Keratinocyte (primary cell): ENCODE measurements at regions not wholly inside any gene's neighbourhood (a gene's known extent, or its start where the extent isn't known, plus 50 kb on each side); places are given as distances from the start of the nearest gene placed in this dataset.

ENCODE experiments used
- DNase-seq: peaks from one replicate; pipeline ENCODE4 v3.0.0-alpha.2; 2011; ENCODE audit warnings: low read depth, missing footprints, low spot score
- FAIRE-seq: peaks from 2 replicates; lab custom pipeline; 2011; peaks lifted over from hg19 to GRCh38; lab: Jason Lieb, UNC
- H2AFZ ChIP-seq: 2 replicates; pipeline ENCODE4 v1.6.0; 2012; ENCODE audit warnings: low read length, control low read depth, inconsistent platforms; ENCODE audit not compliant: control insufficient read depth
- H3K27ac ChIP-seq: 2 replicates; pipeline ENCODE4 v1.5.1; 2011; ENCODE audit warnings: low read length; ENCODE audit not compliant: control insufficient read depth, insufficient read depth
- H3K27me3 ChIP-seq: 3 replicates; pipeline ENCODE4 v1.6.0; 2011; ENCODE audit warnings: low read length; ENCODE audit not compliant: control insufficient read depth, insufficient read depth; ENCODE audit errors: extremely low read depth
- H3K36me3 ChIP-seq, 2 experiments: 2 replicates in 1 of 2; 3 replicates in 1 of 2; pipeline ENCODE4 v1.5.1; 2011; ENCODE audit warnings: low read length in 2 of 2, mild to moderate bottlenecking in 1 of 2; ENCODE audit not compliant: control insufficient read depth in 2 of 2, insufficient read depth in 2 of 2; ENCODE audit errors: extremely low read depth in 1 of 2
- H3K4me1 ChIP-seq: 3 replicates; pipeline ENCODE4 v1.5.1; 2011; ENCODE audit warnings: low read length; ENCODE audit not compliant: control insufficient read depth, insufficient read depth; ENCODE audit errors: extremely low read depth
- H3K4me2 ChIP-seq: 3 replicates; pipeline ENCODE4 v1.6.0; 2011; ENCODE audit warnings: low read depth, low read length; ENCODE audit not compliant: control insufficient read depth, insufficient read depth; ENCODE audit errors: extremely low read depth
- H3K4me3 ChIP-seq, 3 experiments: fragments of 200-600 bp in 1 of 3; sonication (generic) in 1 of 3; 2 replicates in 2 of 3; 3 replicates in 1 of 3; pipeline ENCODE4 v1.5.1; 2011 to 2016; ENCODE audit warnings: low read length in 3 of 3, mild to moderate bottlenecking in 3 of 3, control low read depth in 2 of 3, inconsistent platforms in 1 of 3, low read depth in 1 of 3, mixed read lengths in 1 of 3, mixed run types in 1 of 3, moderate library complexity in 1 of 3; ENCODE audit not compliant: control insufficient read depth in 2 of 3, insufficient read depth in 2 of 3; ENCODE audit errors: extremely low read depth in 1 of 3
- H3K79me2 ChIP-seq: 2 replicates; pipeline ENCODE4 v1.6.0; 2012; ENCODE audit warnings: low read length; ENCODE audit not compliant: control insufficient read depth, insufficient read depth
- H3K9ac ChIP-seq: 3 replicates; pipeline ENCODE4 v1.6.0; 2011; ENCODE audit warnings: low read length; ENCODE audit not compliant: control insufficient read depth, insufficient read depth; ENCODE audit errors: extremely low read depth
- H3K9me1 ChIP-seq: 3 replicates; pipeline ENCODE4 v1.6.0; 2011; ENCODE audit warnings: low read length; ENCODE audit not compliant: control insufficient read depth, insufficient read depth; ENCODE audit errors: extremely low read depth
- H3K9me3 ChIP-seq: 2 replicates; pipeline ENCODE4 v1.5.1; 2012; ENCODE audit warnings: low read depth, low read length; ENCODE audit not compliant: control insufficient read depth
- H4K20me1 ChIP-seq: 3 replicates; pipeline ENCODE4 v1.6.0; 2011; ENCODE audit warnings: low read length; ENCODE audit not compliant: control insufficient read depth, insufficient read depth; ENCODE audit errors: extremely low read depth
- EZH2 ChIP-seq: IDR thresholded peaks from one replicate; pipeline ENCODE4 v1.6.1; 2012; ENCODE audit warnings: inconsistent platforms, mild to moderate bottlenecking, low read length, moderate library complexity
- dilution Hi-C: fragments of 300-500 bp; cut with MboI; formaldehyde crosslinking; loops from one replicate; pipeline ENCODE4 v1.7.0; 2020; ENCODE audit warnings: low sequenced_read_pairs; ENCODE audit not compliant: extremely low pct_ligation_motif_present
- TF ChIP-seq, protein P1 (sequence below), 3 experiments: IDR thresholded peaks in 1 of 3; conservative IDR thresholded peaks in 1 of 3; optimal IDR thresholded peaks in 1 of 3; 2 replicates in 2 of 3; 3 replicates in 1 of 3; pipeline versions ENCODE3 to v1.5.1; 2011; ENCODE audit warnings: low read length in 3 of 3, mild to moderate bottlenecking in 3 of 3, moderate library complexity in 2 of 3, control low read depth in 1 of 3, inconsistent platforms in 1 of 3; ENCODE audit not compliant: insufficient read depth in 2 of 3; ENCODE audit errors: extremely low read depth in 1 of 3

- Histone ChIP-seq H3K79me2 (no peaks in the 10 kb centered on the region), H3K4me2 (no peak overlapping the region), H3K27ac (no peak overlapping the region), H3K27me3 (no peaks in the 10 kb centered on the region), H3K9me3 (no peaks in the 10 kb centered on the region), H3K4me3 (no peak overlapping the region), H4K20me1 (no peaks in the 10 kb centered on the region), H3K9me1 (no peaks in the 10 kb centered on the region), H3K9ac (no peak overlapping the region), H3K4me1 (no peaks in the 10 kb centered on the region), H3K36me3 (no peaks in the 10 kb centered on the region), H2AFZ (no peak overlapping the region)
- DNase-seq: no peak
- dilution Hi-C loops: no loop called here
- TF ChIP-seq, protein P1, sequence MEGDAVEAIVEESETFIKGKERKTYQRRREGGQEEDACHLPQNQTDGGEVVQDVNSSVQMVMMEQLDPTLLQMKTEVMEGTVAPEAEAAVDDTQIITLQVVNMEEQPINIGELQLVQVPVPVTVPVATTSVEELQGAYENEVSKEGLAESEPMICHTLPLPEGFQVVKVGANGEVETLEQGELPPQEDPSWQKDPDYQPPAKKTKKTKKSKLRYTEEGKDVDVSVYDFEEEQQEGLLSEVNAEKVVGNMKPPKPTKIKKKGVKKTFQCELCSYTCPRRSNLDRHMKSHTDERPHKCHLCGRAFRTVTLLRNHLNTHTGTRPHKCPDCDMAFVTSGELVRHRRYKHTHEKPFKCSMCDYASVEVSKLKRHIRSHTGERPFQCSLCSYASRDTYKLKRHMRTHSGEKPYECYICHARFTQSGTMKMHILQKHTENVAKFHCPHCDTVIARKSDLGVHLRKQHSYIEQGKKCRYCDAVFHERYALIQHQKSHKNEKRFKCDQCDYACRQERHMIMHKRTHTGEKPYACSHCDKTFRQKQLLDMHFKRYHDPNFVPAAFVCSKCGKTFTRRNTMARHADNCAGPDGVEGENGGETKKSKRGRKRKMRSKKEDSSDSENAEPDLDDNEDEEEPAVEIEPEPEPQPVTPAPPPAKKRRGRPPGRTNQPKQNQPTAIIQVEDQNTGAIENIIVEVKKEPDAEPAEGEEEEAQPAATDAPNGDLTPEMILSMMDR (optimal IDR thresholded peaks at IDR 0.05 in 1 of 3, IDR thresholded peaks at IDR 0.05 in 1 of 3, conservative IDR thresholded peaks at IDR 0.05 in 1 of 3; ENCODE audit: extremely low read depth in 1 of 3, insufficient read depth in 2 of 3, low read length in 3 of 3): no peak
- no peak for TF ChIP-seq EZH2
- FAIRE-seq: no peak
These were observed 65.4 kb upstream of the GNAO1 start for GRCh38 chr16:56125922-56126321.

GRCh38 chr16:56122251-56122650 is 69.0 kb upstream of the GNAO1 start:
- Histone ChIP-seq H3K9me1 (no peaks in the 10 kb centered on the region), H3K79me2 (no peaks in the 10 kb centered on the region), H3K36me3 (no peaks in the 10 kb centered on the region), H4K20me1 (no peaks in the 10 kb centered on the region), H3K4me3 (no peak overlapping the region), H3K9ac (no peak overlapping the region), H3K27me3 (no peaks in the 10 kb centered on the region), H2AFZ (no peak overlapping the region), H3K9me3 (no peaks in the 10 kb centered on the region), H3K27ac (no peak overlapping the region), H3K4me2 (no peak overlapping the region), H3K4me1 (no peaks in the 10 kb centered on the region)
- dilution Hi-C loops: no loop called here
- no peak for DNase-seq
- FAIRE-seq: no peak
- TF ChIP-seq, protein P1 (optimal IDR thresholded peaks at IDR 0.05 in 1 of 3, IDR thresholded peaks at IDR 0.05 in 1 of 3, conservative IDR thresholded peaks at IDR 0.05 in 1 of 3; ENCODE audit: extremely low read depth in 1 of 3, insufficient read depth in 2 of 3, low read length in 3 of 3): no peak
- no peak for TF ChIP-seq EZH2
